ENCODE measurements at regions not wholly inside any gene's neighbourhood (a gene's known extent, or its start where the extent isn't known, plus 50 kb on each side); places are given as distances from the start of the nearest gene placed in this dataset.
A peak's percentile ranks its signal among the peaks of the same experiment; 100 is the strongest.

GRCh38 chr1:234759888-234760287 is 149.9 kb upstream of the IRF2BP2 start:
- Histone ChIP-seq H3K4me1 (peaks cover 0 to 27% (median 19%) of the 10 kb centered on the region in 4 donors), H3K27me3 (no peaks in the 10 kb centered on the region), H3K4me3 (no peak overlapping the region), H3K9me3 (no peaks in the 10 kb centered on the region), H3K36me3 (no peaks in the 10 kb centered on the region), H3K27ac (peak overlapping the region in 3 of 4 donors; percentile 57 to 67 (median 58))
- intact Hi-C loops (cut with DNase I), result no loop called here
- TF ChIP-seq POLR2AphosphoS5 (IDR thresholded peaks at IDR 0.05) (peak in 2 of 4 donors; percentile 31 to 40), POLR2A (IDR thresholded peaks at IDR 0.05) (no peak)
- WGBS, 2 donors, result 93 to 95% methylated on average over 11 of the region's 11 CpGs
- DNase-seq, result no peak

- intact Hi-C loops (cut with DNase I), result no loop called here
- TF ChIP-seq EP300 (IDR thresholded peaks at IDR 0.05) (no peak), POLR2AphosphoS5 (IDR thresholded peaks at IDR 0.05) (no peak), POLR2A (IDR thresholded peaks at IDR 0.05) (no peak), CTCF (IDR thresholded peaks at IDR 0.05) (no peak)
- H3K4me3 ChIP-seq, result no peak overlapping the region
- DNase-seq, result no peak
- H3K27me3 ChIP-seq, result no peaks in the 10 kb centered on the region
- no peaks in the 10 kb centered on the region for H3K36me3 ChIP-seq
- no peaks in the 10 kb centered on the region for H3K9me3 ChIP-seq
- H3K4me1 ChIP-seq, result peaks cover 0 to 29% (median 19%) of the 10 kb centered on the region in 4 donors
- WGBS, 2 donors, result 71 to 85% methylated on average over 11 of the region's 11 CpGs
- H3K27ac ChIP-seq, result no peak overlapping the region
Measured at GRCh38 chr1:234758851-234759250, 148.9 kb upstream of the IRF2BP2 start.

GRCh38 chr1:234756857-234757256 is 146.9 kb upstream of the IRF2BP2 start:
- intact Hi-C loops (cut with DNase I), result no loop called here

GRCh38 chr1:234756066-234756774 is 146.2 kb upstream of the IRF2BP2 start:
- 86 to 87% methylated on average over 13 of the region's 13 CpGs for WGBS, 2 donors

More at GRCh38 chr1:234756857-234757256, 146.9 kb upstream of the IRF2BP2 start:
- peaks cover 0 to 29% (median 19%) of the 10 kb centered on the region in 4 donors for H3K4me1 ChIP-seq
- WGBS, 2 donors, result 97 to 98% methylated on average over 6 of the region's 6 CpGs
- no peak overlapping the region for H3K27ac ChIP-seq
- DNase-seq, result no peak
- no peak overlapping the region for H3K4me3 ChIP-seq
- H3K9me3 ChIP-seq, result no peaks in the 10 kb centered on the region
- no peaks in the 10 kb centered on the region for H3K27me3 ChIP-seq
- TF ChIP-seq EP300 (IDR thresholded peaks at IDR 0.05) (no peak), CTCF (IDR thresholded peaks at IDR 0.05) (no peak), POLR2AphosphoS5 (IDR thresholded peaks at IDR 0.05) (no peak), POLR2A (IDR thresholded peaks at IDR 0.05) (no peak)
- H3K36me3 ChIP-seq, result no peaks in the 10 kb centered on the region

More at GRCh38 chr1:234756066-234756774, 146.2 kb upstream of the IRF2BP2 start:
- peaks cover 0 to 29% (median 19%) of the 10 kb centered on the region in 4 donors for H3K4me1 ChIP-seq
- TF ChIP-seq POLR2AphosphoS5 (IDR thresholded peaks at IDR 0.05), result no peak
- no peak for TF ChIP-seq EP300 (IDR thresholded peaks at IDR 0.05)
- no peak for TF ChIP-seq POLR2A (IDR thresholded peaks at IDR 0.05)
- TF ChIP-seq CTCF (IDR thresholded peaks at IDR 0.05), result no peak
- H3K9me3 ChIP-seq, result no peaks in the 10 kb centered on the region
- intact Hi-C loops (cut with DNase I), result no loop called here
- H3K27me3 ChIP-seq, result no peaks in the 10 kb centered on the region
- H3K4me3 ChIP-seq, result no peak overlapping the region
- no peak for DNase-seq
- no peaks in the 10 kb centered on the region for H3K36me3 ChIP-seq
- no peak overlapping the region for H3K27ac ChIP-seq
